AG09309 (cell line): ENCODE measurements at regions not wholly inside any gene's neighbourhood (a gene's known extent, or its start where the extent isn't known, plus 50 kb on each side); places are given as distances from the start of the nearest gene placed in this dataset.

Source experiments
- DNase-seq: peaks from one replicate; pipeline ENCODE4 v3.0.0-alpha.2; 2010; ENCODE audit warnings: low read depth
- H3K4me3 ChIP-seq: 2 replicates; pipeline ENCODE4 v1.5.1; 2011; ENCODE audit warnings: mild to moderate bottlenecking, low read depth, low read length, moderate library complexity; ENCODE audit not compliant: control insufficient read depth
- CTCF ChIP-seq: IDR thresholded peaks from 2 replicates; pipeline ENCODE4 v1.5.1; 2011; ENCODE audit warnings: mild to moderate bottlenecking, low read depth, low read length, inconsistent platforms; ENCODE audit not compliant: insufficient read depth, control insufficient read depth; ENCODE audit errors: missing control alignments

- no peak for TF ChIP-seq CTCF
- H3K4me3 ChIP-seq, result no peak overlapping the region
- no peak for DNase-seq
Measured at GRCh38 chr2:226040344-226040900, 640.9 kb downstream of the NYAP2 start.

- no peak overlapping the region for H3K4me3 ChIP-seq
- DNase-seq, result no peak
- TF ChIP-seq CTCF, result no peak
Measured at GRCh38 chr2:226037526-226037925, 638.0 kb downstream of the NYAP2 start.

GRCh38 chr2:226031647-226032501, 632.4 kb downstream of the NYAP2 start:
- DNase-seq, result no peak
- TF ChIP-seq CTCF, result no peak
- H3K4me3 ChIP-seq, result peak overlapping the region; percentile 59

GRCh38 chr2:226030788-226031646, 631.5 kb downstream of the NYAP2 start:
- DNase-seq, result peak; percentile 1
- no peak for TF ChIP-seq CTCF
- peak overlapping the region; percentile 59 for H3K4me3 ChIP-seq

- TF ChIP-seq CTCF, result no peak
- no peak for DNase-seq
- no peak overlapping the region for H3K4me3 ChIP-seq
Measured at GRCh38 chr2:226030369-226030768, 630.9 kb downstream of the NYAP2 start.

- DNase-seq, result no peak
- no peak overlapping the region for H3K4me3 ChIP-seq
- no peak for TF ChIP-seq CTCF
Measured at GRCh38 chr2:226023946-226024345, 624.4 kb downstream of the NYAP2 start.
